ENCODE measurements at regions not wholly inside any gene's neighbourhood (a gene's known extent, or its start where the extent isn't known, plus 50 kb on each side); places are given as distances from the start of the nearest gene placed in this dataset.
"Not testable (repeated sequence)": the region's sequence is repeated elsewhere in the genome, so short reads cannot be mapped to it uniquely, and the experiment has no call there.

GRCh38 chr6:132041706-132042105 lies 90.5 kb upstream of the CCN2 start:
- ATAC-seq (ENCODE audit: low read depth) (no peak), DNase-seq (no peak)
- H3K4me3 Mint-ChIP-seq, result no peak overlapping the region
- H3K36me3 Mint-ChIP-seq (ENCODE audit: low read depth), result no peaks in the 10 kb centered on the region
- H3K9me3 Mint-ChIP-seq, result no peaks in the 10 kb centered on the region
- intact Hi-C loops (cut with micrococcal nuclease), result no loop called here
- ChIA-PET POLR2A (no interaction called here), CTCF (interaction anchor here (1.3 kb wide), 1 partner anchor 117 kb away, joined by 3 read pairs; no protein-coding TSS in a partner anchor)
- H3K27ac Mint-ChIP-seq, result no peak overlapping the region
- H3K27me3 Mint-ChIP-seq, result no peaks in the 10 kb centered on the region
- H3K4me1 Mint-ChIP-seq, result no peaks in the 10 kb centered on the region
- TF ChIP-seq CTCF (IDR thresholded peaks at IDR 0.05), result no peak

GRCh38 chr6:132028029-132028428 lies 76.9 kb upstream of the CCN2 start:
- Mint-ChIP-seq H3K4me1 (no peaks in the 10 kb centered on the region), H3K4me3 (no peak overlapping the region), H3K36me3 (ENCODE audit: low read depth) (no peaks in the 10 kb centered on the region), H3K27ac (no peak overlapping the region), H3K27me3 (no peaks in the 10 kb centered on the region), H3K9me3 (no peaks in the 10 kb centered on the region)
- no peak for TF ChIP-seq CTCF (IDR thresholded peaks at IDR 0.05)
- ATAC-seq (ENCODE audit: low read depth), result no peak
- no peak for DNase-seq
- POLR2A ChIA-PET, result no interaction called here
- CTCF ChIA-PET, result no interaction called here
- intact Hi-C loops (cut with micrococcal nuclease), result no loop called here

GRCh38 chr6:132025468-132025867 lies 74.3 kb upstream of the CCN2 start:
- no peak for DNase-seq
- Mint-ChIP-seq H3K9me3 (no peaks in the 10 kb centered on the region), H3K36me3 (ENCODE audit: low read depth) (no peaks in the 10 kb centered on the region), H3K4me1 (no peaks in the 10 kb centered on the region), H3K27me3 (peaks cover 1% of the 10 kb centered on the region), H3K27ac (no peak overlapping the region), H3K4me3 (no peak overlapping the region)
- no peak for TF ChIP-seq CTCF (IDR thresholded peaks at IDR 0.05)
- no peak for ATAC-seq (ENCODE audit: low read depth)
- POLR2A ChIA-PET, result no interaction called here
- CTCF ChIA-PET, result no interaction called here
- intact Hi-C loops (cut with micrococcal nuclease), result no loop called here

- ChIA-PET CTCF (no interaction called here), POLR2A (no interaction called here)
- Mint-ChIP-seq H3K27me3 (peaks cover 1% of the 10 kb centered on the region), H3K4me3 (no peak overlapping the region), H3K36me3 (ENCODE audit: low read depth) (no peaks in the 10 kb centered on the region), H3K27ac (no peak overlapping the region), H3K9me3 (no peaks in the 10 kb centered on the region), H3K4me1 (peaks cover 3% of the 10 kb centered on the region)
- ATAC-seq (ENCODE audit: low read depth) (no peak), DNase-seq (no peak)
- TF ChIP-seq CTCF (IDR thresholded peaks at IDR 0.05), result no peak
- intact Hi-C loops (cut with micrococcal nuclease), result no loop called here
These were observed 72.3 kb upstream of the CCN2 start for GRCh38 chr6:132023490-132023889.

GRCh38 chr6:132021552-132022375 lies 70.6 kb upstream of the CCN2 start:
- ATAC-seq (ENCODE audit: low read depth) (no peak), DNase-seq (no peak)
- Mint-ChIP-seq H3K4me1 (peaks cover 3% of the 10 kb centered on the region), H3K4me3 (no peak overlapping the region), H3K36me3 (ENCODE audit: low read depth) (no peaks in the 10 kb centered on the region), H3K27me3 (peaks cover 1% of the 10 kb centered on the region), H3K27ac (no peak overlapping the region), H3K9me3 (no peaks in the 10 kb centered on the region)
- TF ChIP-seq CTCF (IDR thresholded peaks at IDR 0.05), result no peak
- intact Hi-C loops (cut with micrococcal nuclease), result no loop called here
- POLR2A ChIA-PET, result no interaction called here
- CTCF ChIA-PET, result no interaction called here

- ATAC-seq (ENCODE audit: low read depth); CTCF ChIA-PET; H3K27me3 Mint-ChIP-seq; H3K36me3 Mint-ChIP-seq (ENCODE audit: low read depth); H3K4me1 Mint-ChIP-seq; POLR2A ChIA-PET; H3K4me3 Mint-ChIP-seq; DNase-seq; H3K9me3 Mint-ChIP-seq; H3K27ac Mint-ChIP-seq; intact Hi-C loops (cut with micrococcal nuclease): not testable (repeated sequence)
These were observed 69.7 kb upstream of the CCN2 start for GRCh38 chr6:132020918-132021317.
